Kidney glomerular epithelial cell (primary cell): ENCODE measurements at regions not wholly inside any gene's neighbourhood (a gene's known extent, or its start where the extent isn't known, plus 50 kb on each side); places are given as distances from the start of the nearest gene placed in this dataset.
A peak's percentile ranks its signal among the peaks of the same experiment; 100 is the strongest.

ENCODE experiments used
- DNase-seq: peaks from one replicate; lab custom pipeline; 2025; lab: John Stamatoyannopoulos, UW

- no peak for DNase-seq
Measured at GRCh38 chr10:78479467-78479866, 445.8 kb downstream of the RPS24 start.

- no peak for DNase-seq
Measured at GRCh38 chr10:78481842-78482241, 448.2 kb downstream of the RPS24 start.

GRCh38 chr10:78483641-78484040 is 450.0 kb downstream of the RPS24 start:
- DNase-seq = no peak

GRCh38 chr10:78489034-78489433 is 455.4 kb downstream of the RPS24 start:
- no peak for DNase-seq

GRCh38 chr10:78491812-78492211 is 458.1 kb downstream of the RPS24 start:
- DNase-seq = no peak

GRCh38 chr10:78492424-78492823 is 458.8 kb downstream of the RPS24 start:
- DNase-seq = no peak

- no peak for DNase-seq
Measured at GRCh38 chr10:78494179-78494578, 460.5 kb downstream of the RPS24 start.

- no peak for DNase-seq
Measured at GRCh38 chr10:78502210-78502936, 468.7 kb downstream of the RPS24 start.

- DNase-seq = no peak
Measured at GRCh38 chr10:78504181-78504580, 470.5 kb downstream of the RPS24 start.

- no peak for DNase-seq
Measured at GRCh38 chr10:78505657-78506056, 472.0 kb downstream of the RPS24 start.

GRCh38 chr10:78506614-78507013 is 473.0 kb downstream of the RPS24 start:
- no peak for DNase-seq

- DNase-seq = no peak
Measured at GRCh38 chr10:78507510-78508160, 474.0 kb downstream of the RPS24 start.

- DNase-seq = no peak
Measured at GRCh38 chr10:78508955-78509748, 475.5 kb downstream of the RPS24 start.

- no peak for DNase-seq
Measured at GRCh38 chr10:78510566-78511323, 477.1 kb downstream of the RPS24 start.

- DNase-seq = no peak
Measured at GRCh38 chr10:78511324-78512204, 477.9 kb downstream of the RPS24 start.

GRCh38 chr10:78512205-78512550 is 478.5 kb downstream of the RPS24 start:
- no peak for DNase-seq

- DNase-seq = peak; percentile 80
Measured at GRCh38 chr10:78513330-78513729, 479.7 kb downstream of the RPS24 start.

- no peak for DNase-seq
Measured at GRCh38 chr10:78513986-78514385, 480.3 kb downstream of the RPS24 start.

GRCh38 chr10:78514459-78514858 is 480.8 kb downstream of the RPS24 start:
- DNase-seq = no peak

GRCh38 chr10:78515038-78515872 is 481.6 kb downstream of the RPS24 start:
- no peak for DNase-seq

- no peak for DNase-seq
Measured at GRCh38 chr10:78515873-78516153, 482.1 kb downstream of the RPS24 start.
